T-helper 9 cell (primary cell): ENCODE measurements at regions not wholly inside any gene's neighbourhood (a gene's known extent, or its start where the extent isn't known, plus 50 kb on each side); places are given as distances from the start of the nearest gene placed in this dataset.

Experiments used
- DNase-seq: peaks from one replicate; pipeline ENCODE4 v3.0.0-alpha.2; 2020

- no peak for DNase-seq
Observed at GRCh38 chr10:78750418-78750817, 318.3 kb upstream of the ZMIZ1 start.

- no peak for DNase-seq
Observed at GRCh38 chr10:78751716-78752115, 317.1 kb upstream of the ZMIZ1 start.

- DNase-seq = no peak
Observed at GRCh38 chr10:78752221-78752620, 316.5 kb upstream of the ZMIZ1 start.

GRCh38 chr10:78752708-78753107 lies 316.1 kb upstream of the ZMIZ1 start:
- DNase-seq = no peak

GRCh38 chr10:78754269-78755062 lies 314.3 kb upstream of the ZMIZ1 start:
- DNase-seq = no peak

- DNase-seq = no peak
Observed at GRCh38 chr10:78755063-78755701, 313.6 kb upstream of the ZMIZ1 start.

GRCh38 chr10:78755877-78756455 lies 312.8 kb upstream of the ZMIZ1 start:
- no peak for DNase-seq

- no peak for DNase-seq
Observed at GRCh38 chr10:78756604-78757343, 312.0 kb upstream of the ZMIZ1 start.

GRCh38 chr10:78757344-78757925 lies 311.3 kb upstream of the ZMIZ1 start:
- no peak for DNase-seq

GRCh38 chr10:78758176-78758575 lies 310.6 kb upstream of the ZMIZ1 start:
- no peak for DNase-seq

GRCh38 chr10:78759456-78760120 lies 309.2 kb upstream of the ZMIZ1 start:
- DNase-seq = no peak

- no peak for DNase-seq
Observed at GRCh38 chr10:78760463-78761310, 308.1 kb upstream of the ZMIZ1 start.

- no peak for DNase-seq
Observed at GRCh38 chr10:78761311-78761781, 307.4 kb upstream of the ZMIZ1 start.

GRCh38 chr10:78762086-78762630 lies 306.6 kb upstream of the ZMIZ1 start:
- no peak for DNase-seq

- DNase-seq = no peak
Observed at GRCh38 chr10:78763234-78763633, 305.5 kb upstream of the ZMIZ1 start.

- DNase-seq = no peak
Observed at GRCh38 chr10:78763651-78764395, 304.9 kb upstream of the ZMIZ1 start.

GRCh38 chr10:78764436-78764835 lies 304.3 kb upstream of the ZMIZ1 start:
- no peak for DNase-seq

- DNase-seq = no peak
Observed at GRCh38 chr10:78764846-78765430, 303.8 kb upstream of the ZMIZ1 start.

GRCh38 chr10:78765726-78766335 lies 302.9 kb upstream of the ZMIZ1 start:
- no peak for DNase-seq
